AG04449 (cell line): ENCODE measurements at regions not wholly inside any gene's neighbourhood (a gene's known extent, or its start where the extent isn't known, plus 50 kb on each side); places are given as distances from the start of the nearest gene placed in this dataset.

ENCODE experiments used
- CTCF ChIA-PET: fragments of 350-600 bp; formaldehyde crosslinking; extraction: SDS; loops from one replicate; lab custom pipeline; 2021; ENCODE audit warnings: antibody characterized with exemption; lab: Yijun Ruan, JAX
- POLR2A ChIA-PET: fragments of 400-600, 350-600 bp; formaldehyde crosslinking; extraction: SDS; loops from one replicate; lab custom pipeline; 2020; ENCODE audit warnings: antibody characterized with exemption, inconsistent platforms; lab: Yijun Ruan, JAX
- DNase-seq: peaks from one replicate; pipeline ENCODE4 v3.0.0-alpha.2; 2010; ENCODE audit warnings: low read depth, low spot score
- H3K4me3 ChIP-seq: 2 replicates; pipeline ENCODE4 v1.5.1; 2011; ENCODE audit warnings: low read depth, mild to moderate bottlenecking, control low read depth, low read length
- CTCF ChIP-seq: IDR thresholded peaks from one replicate; pipeline ENCODE4 v1.5.1; 2011; ENCODE audit warnings: mild to moderate bottlenecking, moderate library complexity, low read length, control low read depth, inconsistent platforms; ENCODE audit not compliant: insufficient read depth; ENCODE audit errors: missing control alignments

- no peak for DNase-seq
- no peak for TF ChIP-seq CTCF
- no peak overlapping the region for H3K4me3 ChIP-seq
- POLR2A ChIA-PET: no interaction called here
- CTCF ChIA-PET: no interaction called here
Measured at GRCh38 chr13:72112216-72112615, 245.2 kb upstream of the DACH1 start.

- H3K4me3 ChIP-seq: no peak overlapping the region
Measured at GRCh38 chr13:72109863-72110262, 242.9 kb upstream of the DACH1 start.

GRCh38 chr13:72104656-72105180 lies 237.7 kb upstream of the DACH1 start:
- CTCF ChIA-PET: no interaction called here
- POLR2A ChIA-PET: no interaction called here
- TF ChIP-seq CTCF: no peak
- DNase-seq: no peak
- H3K4me3 ChIP-seq: no peak overlapping the region

More at GRCh38 chr13:72109863-72110262, 242.9 kb upstream of the DACH1 start:
- CTCF ChIA-PET: no interaction called here
- no peak for TF ChIP-seq CTCF
- no peak for DNase-seq
- POLR2A ChIA-PET: no interaction called here

- DNase-seq: no peak
- CTCF ChIA-PET: no interaction called here
- TF ChIP-seq CTCF: no peak
- POLR2A ChIA-PET: no interaction called here
- H3K4me3 ChIP-seq: no peak overlapping the region
Measured at GRCh38 chr13:72101768-72102400, 234.9 kb upstream of the DACH1 start.

GRCh38 chr13:72100339-72100738 lies 233.3 kb upstream of the DACH1 start:
- ChIA-PET CTCF (no interaction called here), POLR2A (no interaction called here)
- DNase-seq: no peak

GRCh38 chr13:72097568-72097967 lies 230.6 kb upstream of the DACH1 start:
- POLR2A ChIA-PET: no interaction called here
- TF ChIP-seq CTCF: no peak
- DNase-seq: no peak
- CTCF ChIA-PET: no interaction called here
- no peak overlapping the region for H3K4me3 ChIP-seq

More at GRCh38 chr13:72100339-72100738, 233.3 kb upstream of the DACH1 start:
- H3K4me3 ChIP-seq: no peak overlapping the region
- no peak for TF ChIP-seq CTCF
